Cardiac fibroblast (primary cell): ENCODE measurements at regions not wholly inside any gene's neighbourhood (a gene's known extent, or its start where the extent isn't known, plus 50 kb on each side); places are given as distances from the start of the nearest gene placed in this dataset.

ENCODE experiments used
- DNase-seq, 2 donors: peaks; one replicate each; pipeline versions ENCODE4 v3.0.0 to v3.0.0-alpha.2; 2010; ENCODE audit warnings: low read depth in 2 of 2
- H3K4me3 ChIP-seq, 2 donors: replicated peaks in 1 of 2; 1 replicate in 1 of 2; 2 replicates in 1 of 2; pipeline ENCODE4 v1.5.1; 2011; ENCODE audit warnings: low read depth in 2 of 2, low read length in 2 of 2, mild to moderate bottlenecking in 2 of 2, moderate library complexity in 1 of 2
- TF ChIP-seq, protein P1 (sequence below): IDR thresholded peaks from one replicate; pipeline ENCODE4 v1.5.1; 2011; ENCODE audit warnings: low read depth, mild to moderate bottlenecking, low read length, inconsistent platforms

- no peak for DNase-seq
- TF ChIP-seq, protein P1, sequence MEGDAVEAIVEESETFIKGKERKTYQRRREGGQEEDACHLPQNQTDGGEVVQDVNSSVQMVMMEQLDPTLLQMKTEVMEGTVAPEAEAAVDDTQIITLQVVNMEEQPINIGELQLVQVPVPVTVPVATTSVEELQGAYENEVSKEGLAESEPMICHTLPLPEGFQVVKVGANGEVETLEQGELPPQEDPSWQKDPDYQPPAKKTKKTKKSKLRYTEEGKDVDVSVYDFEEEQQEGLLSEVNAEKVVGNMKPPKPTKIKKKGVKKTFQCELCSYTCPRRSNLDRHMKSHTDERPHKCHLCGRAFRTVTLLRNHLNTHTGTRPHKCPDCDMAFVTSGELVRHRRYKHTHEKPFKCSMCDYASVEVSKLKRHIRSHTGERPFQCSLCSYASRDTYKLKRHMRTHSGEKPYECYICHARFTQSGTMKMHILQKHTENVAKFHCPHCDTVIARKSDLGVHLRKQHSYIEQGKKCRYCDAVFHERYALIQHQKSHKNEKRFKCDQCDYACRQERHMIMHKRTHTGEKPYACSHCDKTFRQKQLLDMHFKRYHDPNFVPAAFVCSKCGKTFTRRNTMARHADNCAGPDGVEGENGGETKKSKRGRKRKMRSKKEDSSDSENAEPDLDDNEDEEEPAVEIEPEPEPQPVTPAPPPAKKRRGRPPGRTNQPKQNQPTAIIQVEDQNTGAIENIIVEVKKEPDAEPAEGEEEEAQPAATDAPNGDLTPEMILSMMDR = no peak
- H3K4me3 ChIP-seq = no peak overlapping the region
Measured at GRCh38 chr6:25032934-25033333, 97.2 kb upstream of the RIPOR2 start.

- TF ChIP-seq, protein P1 = no peak
- no peak for DNase-seq
- H3K4me3 ChIP-seq = no peak overlapping the region
Measured at GRCh38 chr6:25034431-25034921, 98.7 kb upstream of the RIPOR2 start.

DNA sequence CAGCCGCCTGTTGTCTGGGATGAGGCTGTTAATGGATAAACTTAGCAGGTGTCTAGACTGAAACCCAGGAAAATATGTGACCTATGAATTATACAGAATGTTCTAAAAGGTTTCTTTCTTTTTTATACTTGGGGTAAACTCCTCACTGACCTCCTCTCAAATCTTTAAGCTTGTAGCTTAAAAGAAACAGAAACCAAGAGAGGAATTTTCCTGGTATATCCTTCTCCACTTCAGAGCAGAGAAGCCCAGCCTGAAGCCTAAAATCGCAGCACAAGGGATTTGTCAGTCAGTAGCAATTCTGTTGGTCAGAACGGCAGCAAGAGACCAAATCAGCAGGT, 99.4 kb upstream of the RIPOR2 start:
- DNase-seq = no peak
- TF ChIP-seq, protein P1 = no peak
- H3K4me3 ChIP-seq = no peak overlapping the region

DNA sequence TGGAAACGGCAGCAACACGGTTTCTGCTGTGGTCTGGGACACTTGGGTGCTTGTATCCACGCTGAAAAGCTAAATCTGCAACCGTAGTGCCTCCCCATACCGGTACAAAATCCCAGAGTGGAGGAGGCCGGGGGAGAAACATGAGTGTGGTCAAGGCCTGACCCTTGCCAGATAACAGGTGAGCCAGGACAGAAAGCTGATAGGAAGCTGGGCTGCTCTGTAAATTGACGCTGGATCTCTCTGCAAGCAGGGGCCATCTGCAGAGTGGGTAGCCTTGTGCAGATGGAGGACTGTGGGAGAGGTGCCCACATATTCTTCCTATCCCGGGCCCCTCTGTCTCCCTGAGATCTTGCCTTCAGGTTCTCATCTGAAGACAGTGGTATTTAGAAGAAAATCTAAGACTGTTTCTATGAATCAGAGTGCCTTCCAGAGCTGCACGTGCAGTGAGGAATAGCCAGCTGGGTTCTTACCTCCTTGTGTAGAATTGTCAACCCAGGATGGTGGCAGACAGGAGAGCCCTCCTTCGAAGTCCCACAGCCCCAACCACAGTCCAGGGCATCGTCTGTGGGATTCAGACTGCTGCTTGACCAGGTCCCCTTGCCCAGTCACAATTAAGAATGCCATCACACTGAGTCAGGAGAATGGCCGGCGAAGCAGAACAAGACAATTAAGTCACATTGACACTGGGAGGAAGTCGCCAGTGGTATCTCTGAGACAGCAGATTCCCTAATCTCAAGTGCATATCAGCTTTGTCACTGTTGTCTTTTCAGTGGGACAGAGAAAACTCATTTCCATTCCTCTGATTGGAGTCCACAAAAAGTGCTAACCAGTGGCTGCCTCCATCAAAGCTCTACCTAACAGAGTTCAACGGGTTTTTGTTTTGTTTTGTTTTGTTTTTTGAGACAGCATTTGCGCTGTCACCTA, 100.0 kb upstream of the RIPOR2 start:
- no peak for DNase-seq
- TF ChIP-seq, protein P1 = no peak
- H3K4me3 ChIP-seq = no peak overlapping the region

DNA sequence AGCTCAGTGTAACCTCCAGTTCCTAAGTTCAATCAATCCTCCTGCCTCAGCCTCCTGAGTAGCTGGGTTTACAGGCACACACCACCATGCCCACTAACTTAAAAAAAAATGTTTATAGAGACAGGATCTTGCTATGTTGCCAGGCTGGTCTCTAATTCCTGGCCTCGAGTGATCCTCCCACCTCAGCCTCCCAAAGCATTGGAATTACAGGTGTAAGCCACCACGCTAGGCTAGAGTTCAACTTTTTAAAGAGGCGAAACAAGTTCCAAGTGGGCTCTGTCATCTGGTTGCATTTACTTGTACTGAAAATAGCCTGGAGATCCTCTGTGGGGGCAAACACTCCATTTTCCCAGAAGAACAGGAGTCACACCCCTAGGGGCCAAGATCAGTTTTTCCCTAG, 100.7 kb upstream of the RIPOR2 start:
- no peak for DNase-seq
- TF ChIP-seq, protein P1 = no peak
- H3K4me3 ChIP-seq = no peak overlapping the region

GRCh38 chr6:25038300-25038699, 102.5 kb upstream of the RIPOR2 start:
- no peak overlapping the region for H3K4me3 ChIP-seq
- TF ChIP-seq, protein P1 = no peak
- no peak for DNase-seq
